ENCODE measurements at regions not wholly inside any gene's neighbourhood (a gene's known extent, or its start where the extent isn't known, plus 50 kb on each side); places are given as distances from the start of the nearest gene placed in this dataset.

- Mint-ChIP-seq H3K4me1 (ENCODE audit: unreplicated experiment) (no peaks in the 10 kb centered on the region), H3K36me3 (ENCODE audit: unreplicated experiment) (no peaks in the 10 kb centered on the region), H3K27me3 (ENCODE audit: unreplicated experiment) (peaks cover 3% of the 10 kb centered on the region), H3K4me3 (ENCODE audit: unreplicated experiment) (no peak overlapping the region), H3K27ac (ENCODE audit: unreplicated experiment) (no peak overlapping the region), H3K9me3 (ENCODE audit: unreplicated experiment) (no peaks in the 10 kb centered on the region)
- DNase-seq (ENCODE audit: extremely low spot score, unreplicated experiment): peak; percentile 64
- TF ChIP-seq CTCF (IDR thresholded peaks at IDR 0.05): no peak
These were observed 226.0 kb upstream of the CDYL start for GRCh38 chr6:4550227-4550597.

GRCh38 chr6:4549556-4550226 is 226.5 kb upstream of the CDYL start:
- H3K27ac Mint-ChIP-seq (ENCODE audit: unreplicated experiment): no peak overlapping the region
- peak; percentile 72 for DNase-seq (ENCODE audit: extremely low spot score, unreplicated experiment)
- no peak overlapping the region for H3K4me3 Mint-ChIP-seq (ENCODE audit: unreplicated experiment)
- peaks cover 3% of the 10 kb centered on the region for H3K27me3 Mint-ChIP-seq (ENCODE audit: unreplicated experiment)
- H3K4me1 Mint-ChIP-seq (ENCODE audit: unreplicated experiment): no peaks in the 10 kb centered on the region
- H3K36me3 Mint-ChIP-seq (ENCODE audit: unreplicated experiment): no peaks in the 10 kb centered on the region
- H3K9me3 Mint-ChIP-seq (ENCODE audit: unreplicated experiment): no peaks in the 10 kb centered on the region
- TF ChIP-seq CTCF (IDR thresholded peaks at IDR 0.05): no peak

GRCh38 chr6:4545893-4546292 is 230.3 kb upstream of the CDYL start:
- Mint-ChIP-seq H3K4me1 (ENCODE audit: unreplicated experiment) (no peaks in the 10 kb centered on the region), H3K27me3 (ENCODE audit: unreplicated experiment) (peaks cover 3% of the 10 kb centered on the region), H3K36me3 (ENCODE audit: unreplicated experiment) (no peaks in the 10 kb centered on the region), H3K27ac (ENCODE audit: unreplicated experiment) (no peak overlapping the region), H3K9me3 (ENCODE audit: unreplicated experiment) (peaks cover 5% of the 10 kb centered on the region), H3K4me3 (ENCODE audit: unreplicated experiment) (no peak overlapping the region)
- no peak for TF ChIP-seq CTCF (IDR thresholded peaks at IDR 0.05)
- no peak for DNase-seq (ENCODE audit: extremely low spot score, unreplicated experiment)

- Mint-ChIP-seq H3K27me3 (ENCODE audit: unreplicated experiment) (peaks cover 3% of the 10 kb centered on the region), H3K4me3 (ENCODE audit: unreplicated experiment) (no peak overlapping the region), H3K9me3 (ENCODE audit: unreplicated experiment) (peaks cover 5% of the 10 kb centered on the region), H3K27ac (ENCODE audit: unreplicated experiment) (no peak overlapping the region), H3K36me3 (ENCODE audit: unreplicated experiment) (no peaks in the 10 kb centered on the region), H3K4me1 (ENCODE audit: unreplicated experiment) (no peaks in the 10 kb centered on the region)
- no peak for TF ChIP-seq CTCF (IDR thresholded peaks at IDR 0.05)
- DNase-seq (ENCODE audit: extremely low spot score, unreplicated experiment): no peak
These were observed 232.6 kb upstream of the CDYL start for GRCh38 chr6:4543596-4543995.

GRCh38 chr6:4533576-4533975 is 242.6 kb upstream of the CDYL start:
- Mint-ChIP-seq H3K27me3 (ENCODE audit: unreplicated experiment) (peaks cover 4% of the 10 kb centered on the region), H3K4me1 (ENCODE audit: unreplicated experiment) (no peaks in the 10 kb centered on the region), H3K9me3 (ENCODE audit: unreplicated experiment) (peaks cover 47% of the 10 kb centered on the region), H3K27ac (ENCODE audit: unreplicated experiment) (no peak overlapping the region), H3K4me3 (ENCODE audit: unreplicated experiment) (no peak overlapping the region), H3K36me3 (ENCODE audit: unreplicated experiment) (peaks cover 8% of the 10 kb centered on the region)
- TF ChIP-seq CTCF (IDR thresholded peaks at IDR 0.05): no peak
- no peak for DNase-seq (ENCODE audit: extremely low spot score, unreplicated experiment)
